Body of pancreas (tissue), 4 donors: ENCODE measurements at regions not wholly inside any gene's neighbourhood (a gene's known extent, or its start where the extent isn't known, plus 50 kb on each side); places are given as distances from the start of the nearest gene placed in this dataset.

Experiments
- POLR2A ChIP-seq, 3 donors: fragments of 450-650 bp; IDR thresholded peaks; one replicate each; pipeline ENCODE4 v1.6.1; 2016; ENCODE audit warnings: antibody characterized with exemption in 3 of 3, mild to moderate bottlenecking in 2 of 3
- TF ChIP-seq, protein P1 (sequence below), 7 experiments: fragments of 450-650 bp in 4 of 7; fragments of 200-600 bp in 3 of 7; sonication (generic) in 3 of 7; IDR thresholded peaks; one replicate each; pipeline ENCODE4 v1.5.1; 2016 to 2019; ENCODE audit warnings: antibody characterized with exemption in 7 of 7

DNA sequence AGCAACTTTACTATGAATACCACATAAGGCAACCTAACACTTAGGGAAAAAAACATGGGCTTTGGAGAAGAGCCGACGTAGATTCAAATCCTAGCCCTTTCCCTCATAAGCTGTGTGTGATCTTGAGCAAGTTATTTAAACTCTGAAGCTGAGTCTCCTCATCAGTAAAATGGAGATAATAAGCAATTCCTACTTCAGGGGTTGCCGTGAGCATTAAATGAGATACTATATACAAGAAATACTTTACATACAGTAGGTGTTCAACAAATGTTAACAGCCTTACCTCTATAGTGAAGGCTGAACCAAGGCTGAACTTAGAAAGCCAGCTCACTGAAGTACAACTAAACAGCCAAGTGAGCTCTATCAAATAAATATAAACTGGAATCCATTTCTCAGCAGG, 146.2 kb upstream of the DKK2 start:
- TF ChIP-seq, protein P1, sequence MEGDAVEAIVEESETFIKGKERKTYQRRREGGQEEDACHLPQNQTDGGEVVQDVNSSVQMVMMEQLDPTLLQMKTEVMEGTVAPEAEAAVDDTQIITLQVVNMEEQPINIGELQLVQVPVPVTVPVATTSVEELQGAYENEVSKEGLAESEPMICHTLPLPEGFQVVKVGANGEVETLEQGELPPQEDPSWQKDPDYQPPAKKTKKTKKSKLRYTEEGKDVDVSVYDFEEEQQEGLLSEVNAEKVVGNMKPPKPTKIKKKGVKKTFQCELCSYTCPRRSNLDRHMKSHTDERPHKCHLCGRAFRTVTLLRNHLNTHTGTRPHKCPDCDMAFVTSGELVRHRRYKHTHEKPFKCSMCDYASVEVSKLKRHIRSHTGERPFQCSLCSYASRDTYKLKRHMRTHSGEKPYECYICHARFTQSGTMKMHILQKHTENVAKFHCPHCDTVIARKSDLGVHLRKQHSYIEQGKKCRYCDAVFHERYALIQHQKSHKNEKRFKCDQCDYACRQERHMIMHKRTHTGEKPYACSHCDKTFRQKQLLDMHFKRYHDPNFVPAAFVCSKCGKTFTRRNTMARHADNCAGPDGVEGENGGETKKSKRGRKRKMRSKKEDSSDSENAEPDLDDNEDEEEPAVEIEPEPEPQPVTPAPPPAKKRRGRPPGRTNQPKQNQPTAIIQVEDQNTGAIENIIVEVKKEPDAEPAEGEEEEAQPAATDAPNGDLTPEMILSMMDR (IDR thresholded peaks at IDR 0.05), result no peak
- TF ChIP-seq POLR2A (IDR thresholded peaks at IDR 0.05), result no peak
